MM.1S (cell line): ENCODE measurements at regions not wholly inside any gene's neighbourhood (a gene's known extent, or its start where the extent isn't known, plus 50 kb on each side); places are given as distances from the start of the nearest gene placed in this dataset.

Source experiments
- DNase-seq: peaks from one replicate; pipeline ENCODE4 v3.0.0-alpha.2; 2015
- H2AFZ ChIP-seq: fragments of 300-600 bp; sonication (generic); 2 replicates; pipeline ENCODE4 v1.6.0; 2016; ENCODE audit warnings: antibody characterized with exemption, low read length
- H3F3A ChIP-seq: fragments of 300-600 bp; sonication (generic); 2 replicates; pipeline ENCODE4 v1.6.1; 2016; ENCODE audit warnings: mild to moderate bottlenecking, antibody characterized with exemption, low read length, moderate library complexity, mixed read lengths; ENCODE audit not compliant: insufficient read depth
- H3K27ac ChIP-seq: fragments of 300-600 bp; sonication (generic); 2 replicates; pipeline ENCODE4 v1.5.1; 2016; ENCODE audit warnings: mild to moderate bottlenecking, low read length
- H3K27me3 ChIP-seq: fragments of 300-600 bp; sonication (generic); replicated peaks from 2 replicates; pipeline ENCODE4 v1.6.0; 2016; ENCODE audit warnings: low read length; ENCODE audit not compliant: insufficient read depth
- H3K36me3 ChIP-seq: fragments of 300-600 bp; sonication (generic); replicated peaks from 2 replicates; pipeline ENCODE4 v1.6.1; 2016; ENCODE audit warnings: mild to moderate bottlenecking, low read length, mixed read lengths; ENCODE audit not compliant: insufficient read depth
- H3K4me1 ChIP-seq: fragments of 300-600 bp; sonication (generic); 2 replicates; pipeline ENCODE4 v1.6.1; 2016; ENCODE audit warnings: low read length, mixed read lengths
- H3K4me2 ChIP-seq: fragments of 300-600 bp; sonication (generic); 2 replicates; pipeline ENCODE4 v1.6.0; 2016; ENCODE audit warnings: low read depth, low read length
- H3K4me3 ChIP-seq: fragments of 300-600 bp; sonication (generic); 2 replicates; pipeline ENCODE4 v1.5.1; 2016; ENCODE audit warnings: low read length, mixed read lengths
- H3K79me2 ChIP-seq: fragments of 300-600 bp; sonication (generic); 2 replicates; pipeline ENCODE4 v1.6.1; 2016; ENCODE audit warnings: mixed run types, low read length, mixed read lengths
- H3K9ac ChIP-seq: fragments of 300-600 bp; sonication (generic); 2 replicates; pipeline ENCODE4 v1.6.1; 2016; ENCODE audit warnings: low read length, mixed read lengths
- H3K9me2 ChIP-seq: fragments of 300-600 bp; sonication (generic); replicated peaks from 2 replicates; pipeline ENCODE4 v1.6.1; 2016; ENCODE audit warnings: mild to moderate bottlenecking, low read length, mixed read lengths; ENCODE audit not compliant: insufficient read depth
- H3K9me3 ChIP-seq: fragments of 300-600 bp; sonication (generic); replicated peaks from 2 replicates; pipeline ENCODE4 v1.6.1; 2016; ENCODE audit warnings: mild to moderate bottlenecking, low read length, mixed read lengths; ENCODE audit not compliant: insufficient read depth
- H4K20me1 ChIP-seq: fragments of 300-600 bp; sonication (generic); 2 replicates; pipeline ENCODE4 v1.6.1; 2016; ENCODE audit warnings: mild to moderate bottlenecking, low read length, moderate library complexity, mixed read lengths; ENCODE audit not compliant: insufficient read depth
- EZH2 ChIP-seq: fragments of 300-600 bp; sonication (generic); optimal IDR thresholded peaks from 2 replicates; pipeline ENCODE3; 2017; ENCODE audit warnings: low read depth, mild to moderate bottlenecking, antibody characterized with exemption, low read length, mixed read lengths
- EZH2phosphoT487 ChIP-seq: fragments of 300-600 bp; sonication (generic); IDR thresholded peaks from 2 replicates; pipeline ENCODE4 v1.6.1; 2018; ENCODE audit warnings: antibody characterized with exemption, low read length
- TF ChIP-seq, protein P1 (sequence below): fragments of 300-600 bp; sonication (generic); IDR thresholded peaks from 2 replicates; pipeline ENCODE4 v1.5.1; 2016; ENCODE audit warnings: antibody characterized with exemption, low read length, mixed read lengths

DNA sequence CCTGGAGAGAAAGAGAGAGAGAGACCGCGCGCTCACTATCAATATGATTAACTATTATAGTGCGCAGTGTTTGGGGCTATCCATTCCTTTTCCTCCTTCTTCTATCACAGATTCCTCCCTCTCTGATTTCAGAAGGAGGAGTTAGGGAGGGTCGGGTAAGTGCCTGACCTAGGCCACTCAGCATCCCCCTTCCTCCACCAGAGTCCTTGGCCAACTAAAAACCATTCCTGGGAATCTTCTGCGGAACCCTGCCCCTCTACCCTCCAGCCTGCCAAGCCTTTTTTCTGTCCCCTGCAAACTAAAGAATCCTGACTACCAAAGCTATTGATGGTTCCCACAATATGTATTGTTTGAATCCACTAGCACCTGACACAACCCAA lies 256.2 kb upstream of the NFE2L3 start:
- Histone ChIP-seq H2AFZ (peak overlapping the region; percentile 63), H3F3A (peaks cover 10% of the 10 kb centered on the region; the same call in 1 of the 2 replicates), H3K79me2 (no peaks in the 10 kb centered on the region), H3K9me3 (no peaks in the 10 kb centered on the region), H3K36me3 (no peaks in the 10 kb centered on the region), H3K4me2 (peak overlapping the region; percentile 79), H3K27me3 (no peaks in the 10 kb centered on the region), H3K9ac (peak overlapping the region; percentile 13; the same call in 1 of the 2 replicates), H4K20me1 (no peaks in the 10 kb centered on the region), H3K9me2 (no peaks in the 10 kb centered on the region), H3K27ac (peak overlapping the region; percentile 78; the same call in 1 of the 2 replicates), H3K4me3 (peak overlapping the region; percentile 28), H3K4me1 (peaks cover 30% of the 10 kb centered on the region)
- no peak for DNase-seq
- TF ChIP-seq EZH2phosphoT487 (no peak), EZH2 (no peak)
- TF ChIP-seq, protein P1, sequence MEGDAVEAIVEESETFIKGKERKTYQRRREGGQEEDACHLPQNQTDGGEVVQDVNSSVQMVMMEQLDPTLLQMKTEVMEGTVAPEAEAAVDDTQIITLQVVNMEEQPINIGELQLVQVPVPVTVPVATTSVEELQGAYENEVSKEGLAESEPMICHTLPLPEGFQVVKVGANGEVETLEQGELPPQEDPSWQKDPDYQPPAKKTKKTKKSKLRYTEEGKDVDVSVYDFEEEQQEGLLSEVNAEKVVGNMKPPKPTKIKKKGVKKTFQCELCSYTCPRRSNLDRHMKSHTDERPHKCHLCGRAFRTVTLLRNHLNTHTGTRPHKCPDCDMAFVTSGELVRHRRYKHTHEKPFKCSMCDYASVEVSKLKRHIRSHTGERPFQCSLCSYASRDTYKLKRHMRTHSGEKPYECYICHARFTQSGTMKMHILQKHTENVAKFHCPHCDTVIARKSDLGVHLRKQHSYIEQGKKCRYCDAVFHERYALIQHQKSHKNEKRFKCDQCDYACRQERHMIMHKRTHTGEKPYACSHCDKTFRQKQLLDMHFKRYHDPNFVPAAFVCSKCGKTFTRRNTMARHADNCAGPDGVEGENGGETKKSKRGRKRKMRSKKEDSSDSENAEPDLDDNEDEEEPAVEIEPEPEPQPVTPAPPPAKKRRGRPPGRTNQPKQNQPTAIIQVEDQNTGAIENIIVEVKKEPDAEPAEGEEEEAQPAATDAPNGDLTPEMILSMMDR, result no peak

DNA sequence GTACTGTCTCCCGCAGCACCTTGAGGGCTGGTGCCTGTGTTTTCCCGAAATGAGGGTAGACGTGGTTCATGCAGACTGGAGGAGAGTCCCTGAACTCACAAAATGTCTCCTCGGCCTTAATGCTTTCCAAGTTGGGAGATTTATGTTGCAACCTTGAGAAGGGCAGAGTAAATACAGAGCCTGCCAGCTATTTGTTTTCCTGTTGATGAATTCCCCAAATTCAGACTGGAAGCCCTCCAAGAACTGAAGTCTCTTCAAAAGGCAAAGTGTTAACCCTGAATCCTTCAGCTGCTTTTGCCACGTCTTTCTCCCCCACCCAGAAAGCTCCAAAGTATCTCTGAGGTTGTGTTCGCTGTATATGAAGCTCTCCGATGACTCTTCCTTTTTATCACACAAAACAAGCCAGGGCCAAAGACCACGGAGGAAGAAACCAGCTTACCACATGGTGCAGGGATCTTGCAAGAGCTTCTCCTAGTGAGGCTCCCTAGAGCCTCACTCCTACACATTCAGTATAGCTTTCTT lies 254.7 kb upstream of the NFE2L3 start:
- TF ChIP-seq EZH2phosphoT487, result no peak
- TF ChIP-seq EZH2, result no peak
- TF ChIP-seq, protein P1, result no peak
- Histone ChIP-seq H3K79me2 (no peaks in the 10 kb centered on the region), H3K9me3 (no peaks in the 10 kb centered on the region), H2AFZ (no peak overlapping the region), H3K9me2 (no peaks in the 10 kb centered on the region), H3K9ac (no peak overlapping the region), H3K27ac (no peak overlapping the region), H3F3A (peaks cover 10% of the 10 kb centered on the region; the same call in 1 of the 2 replicates), H3K27me3 (no peaks in the 10 kb centered on the region), H3K4me1 (peaks cover 30% of the 10 kb centered on the region), H3K4me3 (no peak overlapping the region), H4K20me1 (no peaks in the 10 kb centered on the region), H3K36me3 (no peaks in the 10 kb centered on the region), H3K4me2 (no peak overlapping the region)
- DNase-seq, result no peak

DNA sequence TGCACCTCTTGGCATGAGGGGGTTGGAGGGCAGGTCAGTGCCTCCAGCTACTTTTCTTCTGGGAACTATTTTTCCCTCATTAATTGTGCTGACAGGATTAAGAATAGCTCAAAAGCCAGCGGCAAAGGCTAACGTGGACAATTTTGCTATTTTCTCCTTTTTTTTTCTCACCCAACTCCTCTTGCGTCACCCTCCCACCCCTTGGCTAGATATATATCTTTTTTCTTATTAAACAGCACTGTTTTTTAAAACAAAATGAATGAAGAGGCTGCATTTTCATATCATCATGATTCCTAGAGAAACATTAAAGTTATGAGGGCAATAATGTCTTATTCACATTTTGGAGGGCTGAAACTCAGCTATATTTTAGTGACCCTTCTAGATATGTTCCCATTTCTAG lies 251.8 kb upstream of the NFE2L3 start:
- H3K27ac ChIP-seq, result no peak overlapping the region
- H3K27me3 ChIP-seq, result no peaks in the 10 kb centered on the region
- no peak for DNase-seq
- no peak overlapping the region for H3K9ac ChIP-seq
- peaks cover 10% of the 10 kb centered on the region; the same call in 1 of the 2 replicates for H3K4me1 ChIP-seq
- H3K4me3 ChIP-seq, result no peak overlapping the region
- H4K20me1 ChIP-seq, result no peaks in the 10 kb centered on the region
- TF ChIP-seq, protein P1, result no peak
- TF ChIP-seq EZH2 (no peak), EZH2phosphoT487 (no peak)
- H3K9me2 ChIP-seq, result no peaks in the 10 kb centered on the region
- H2AFZ ChIP-seq, result no peak overlapping the region
- no peaks in the 10 kb centered on the region for H3K9me3 ChIP-seq
- no peaks in the 10 kb centered on the region for H3F3A ChIP-seq
- H3K4me2 ChIP-seq, result no peak overlapping the region
- H3K36me3 ChIP-seq, result no peaks in the 10 kb centered on the region
- no peaks in the 10 kb centered on the region for H3K79me2 ChIP-seq
